A172 (cell line): ENCODE measurements at regions not wholly inside any gene's neighbourhood (a gene's known extent, or its start where the extent isn't known, plus 50 kb on each side); places are given as distances from the start of the nearest gene placed in this dataset.

Experiments
- DNase-seq: peaks from one replicate; pipeline ENCODE4 v3.0.0-alpha.2; 2015; ENCODE audit warnings: low spot score

- no peak for DNase-seq
Measured at GRCh38 chr4:117014236-117014635, 71.1 kb downstream of the TRAM1L1 start.

- peak; percentile 31 for DNase-seq
Measured at GRCh38 chr4:117010671-117011070, 74.7 kb downstream of the TRAM1L1 start.

- DNase-seq, result no peak
Measured at GRCh38 chr4:117001077-117001476, 84.3 kb downstream of the TRAM1L1 start.

DNA sequence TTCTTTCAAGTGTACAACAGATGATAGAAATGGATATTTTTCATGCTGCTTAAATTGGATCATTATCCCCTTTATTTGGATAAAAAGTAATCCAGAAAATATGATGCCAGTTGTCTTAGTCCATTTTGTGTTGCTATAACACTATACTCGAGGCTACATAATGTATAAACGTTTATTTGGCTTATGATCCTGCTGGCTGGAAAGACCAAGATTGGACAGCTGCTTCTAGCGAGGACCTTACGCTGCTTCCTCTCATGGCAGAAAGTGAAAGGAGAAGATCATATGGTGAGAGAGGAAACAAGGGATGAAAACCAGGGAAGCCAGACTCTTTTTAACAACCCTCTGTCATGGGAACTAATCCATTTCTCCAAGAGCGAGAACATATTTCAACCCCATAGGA is 102.7 kb downstream of the TRAM1L1 start:
- DNase-seq, result no peak

DNA sequence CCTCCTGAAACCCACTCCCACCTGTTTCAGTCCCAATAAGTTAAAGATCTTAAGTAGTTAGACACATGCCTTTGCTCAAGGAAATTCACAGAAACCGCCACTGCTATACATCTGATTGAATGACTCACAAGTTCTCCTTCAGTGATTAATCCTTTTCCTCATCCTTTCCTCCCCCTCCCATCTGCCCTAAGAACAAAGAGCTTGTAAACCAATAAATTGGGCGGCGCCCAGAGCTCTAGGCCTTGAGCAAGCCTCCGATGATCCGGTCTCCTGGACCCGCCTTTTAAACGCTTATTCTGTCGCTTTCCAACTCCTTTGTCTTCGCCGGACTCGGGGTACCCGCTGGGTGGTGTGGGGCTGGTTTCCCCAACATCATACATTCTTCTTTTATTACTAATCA is 104.9 kb downstream of the TRAM1L1 start:
- DNase-seq, result peak; percentile 54

DNA sequence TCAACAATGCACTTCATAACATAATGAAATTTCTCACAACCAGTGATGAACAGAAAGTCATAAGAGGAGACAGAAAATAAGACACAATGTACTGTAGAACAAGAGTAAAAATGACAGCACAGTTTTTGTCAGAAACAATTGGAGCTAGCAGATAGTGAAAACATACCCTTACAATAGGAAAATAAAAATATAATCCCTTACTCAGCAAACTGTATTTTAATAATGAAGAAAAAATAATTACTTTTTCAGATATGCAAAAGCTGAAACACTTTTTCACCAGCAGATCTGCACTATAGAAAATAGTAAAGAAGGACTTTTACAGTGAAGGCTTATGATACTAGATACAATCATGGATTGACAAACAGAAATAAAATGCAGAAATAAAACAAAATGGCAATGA is 126.3 kb downstream of the TRAM1L1 start:
- no peak for DNase-seq

GRCh38 chr4:116953947-116954346 is 131.4 kb downstream of the TRAM1L1 start:
- DNase-seq, result no peak

- no peak for DNase-seq
Measured at GRCh38 chr4:116952530-116953136, 132.7 kb downstream of the TRAM1L1 start.

DNA sequence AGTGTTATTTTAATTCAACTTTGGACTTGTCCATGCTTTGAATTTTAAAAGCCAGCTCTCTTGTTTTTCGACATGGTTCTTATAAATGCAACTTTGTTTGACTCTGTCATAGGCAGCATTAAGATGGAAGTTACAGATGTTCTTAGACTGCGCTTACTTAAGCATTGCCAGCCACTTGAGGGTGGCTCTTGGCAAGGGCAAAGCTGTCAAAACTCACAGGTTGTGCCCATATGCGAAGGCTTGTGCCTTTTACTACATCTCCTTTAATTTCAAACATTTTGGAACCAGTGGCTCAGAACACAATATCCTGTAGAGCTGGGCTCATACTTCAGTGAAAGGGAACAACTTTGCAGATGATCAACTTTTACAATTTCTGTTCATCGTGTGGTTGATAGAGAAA is 135.5 kb downstream of the TRAM1L1 start:
- DNase-seq, result no peak

- no peak for DNase-seq
Measured at GRCh38 chr4:116942315-116942714, 143.1 kb downstream of the TRAM1L1 start.

GRCh38 chr4:116930329-116930728 is 155.0 kb downstream of the TRAM1L1 start:
- DNase-seq, result no peak

DNA sequence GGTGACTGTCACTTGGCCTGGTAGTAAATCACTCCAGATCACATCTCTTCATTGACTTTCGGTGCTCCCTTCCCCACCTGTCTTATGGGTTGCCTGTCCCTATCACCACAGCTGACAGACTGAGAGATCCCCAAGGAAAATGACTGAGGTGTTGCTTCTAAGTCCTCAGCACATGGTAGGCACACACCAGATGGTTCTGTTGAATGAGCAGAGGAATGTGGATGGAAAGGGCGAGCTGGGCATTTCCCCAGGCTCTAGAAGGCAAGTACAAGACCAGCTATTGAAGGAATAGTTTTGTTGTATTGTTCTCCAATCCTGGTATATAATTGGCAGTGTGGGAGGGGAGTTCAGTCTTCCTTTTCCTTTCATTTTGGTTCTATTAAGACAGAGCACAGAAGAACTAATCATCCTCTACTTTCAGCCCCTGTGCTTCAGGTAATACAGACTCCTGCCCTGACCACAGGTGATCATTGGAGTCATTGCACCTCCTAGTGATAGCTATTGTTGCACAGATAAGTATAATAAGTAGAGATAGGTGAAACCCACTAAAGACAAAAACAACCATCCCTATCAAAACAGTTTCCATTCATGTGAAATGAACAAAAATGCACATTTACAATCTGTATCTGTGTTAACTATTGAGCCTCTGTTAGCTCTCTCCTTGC is 158.6 kb downstream of the TRAM1L1 start:
- no peak for DNase-seq

GRCh38 chr4:116925900-116926457 is 159.4 kb downstream of the TRAM1L1 start:
- DNase-seq, result no peak

DNA sequence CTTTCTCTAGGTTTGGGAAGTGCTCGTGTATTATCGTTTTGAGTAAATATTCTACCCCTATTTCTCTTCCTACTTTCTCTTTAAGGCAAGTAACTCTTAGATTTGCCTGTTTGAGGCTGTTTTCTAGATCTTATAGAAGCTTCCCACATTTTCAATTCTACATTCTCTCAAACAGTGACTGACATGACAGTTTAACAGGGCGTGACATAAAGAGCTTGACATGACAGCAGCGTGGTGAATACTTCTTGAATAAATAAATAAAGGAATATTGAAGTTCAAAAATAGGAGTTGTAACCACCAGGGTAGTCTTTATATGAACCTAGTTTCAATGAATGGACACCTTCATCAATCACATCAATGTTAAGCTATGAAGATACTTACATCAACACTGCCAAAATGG is 162.0 kb downstream of the TRAM1L1 start:
- no peak for DNase-seq

DNA sequence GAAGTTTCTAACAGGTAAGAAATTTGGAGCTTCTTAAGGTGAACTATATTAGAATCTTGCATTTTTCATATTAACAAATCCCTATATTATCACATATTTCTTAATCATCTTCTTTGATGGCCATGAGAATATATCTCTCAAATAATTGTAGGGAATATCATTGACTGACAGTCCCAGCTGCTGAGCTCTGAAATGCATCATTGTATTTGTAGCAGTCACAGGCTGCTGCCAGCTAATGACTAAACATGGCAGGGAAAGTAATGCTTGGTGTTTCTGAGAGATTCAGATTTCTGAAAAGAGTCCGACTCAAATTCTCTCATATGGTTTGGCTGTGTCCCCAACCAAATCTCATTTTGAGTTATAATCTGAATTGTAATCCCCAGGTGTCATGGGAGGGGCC is 171.9 kb downstream of the TRAM1L1 start:
- DNase-seq, result no peak

GRCh38 chr4:116906758-116907157 is 178.6 kb downstream of the TRAM1L1 start:
- DNase-seq, result no peak

DNA sequence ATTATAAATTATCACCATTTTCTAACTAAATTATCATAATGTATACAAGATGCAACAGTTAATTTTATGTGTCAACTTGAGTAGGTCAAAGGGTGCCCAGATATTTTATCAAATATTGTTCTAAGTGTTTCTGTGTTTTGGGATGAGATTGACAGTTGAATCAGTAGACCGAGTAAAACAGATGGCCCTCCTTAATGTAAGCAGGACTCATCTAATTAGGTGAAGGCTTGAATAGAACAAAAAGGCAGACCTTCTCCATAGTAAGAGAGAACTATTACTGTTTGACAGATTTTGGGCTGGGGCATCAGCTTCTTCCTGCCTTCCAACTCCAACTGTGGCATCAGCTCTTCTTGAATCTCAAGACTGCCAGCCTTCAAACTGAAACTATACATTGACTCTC is 185.8 kb downstream of the TRAM1L1 start:
- no peak for DNase-seq

DNA sequence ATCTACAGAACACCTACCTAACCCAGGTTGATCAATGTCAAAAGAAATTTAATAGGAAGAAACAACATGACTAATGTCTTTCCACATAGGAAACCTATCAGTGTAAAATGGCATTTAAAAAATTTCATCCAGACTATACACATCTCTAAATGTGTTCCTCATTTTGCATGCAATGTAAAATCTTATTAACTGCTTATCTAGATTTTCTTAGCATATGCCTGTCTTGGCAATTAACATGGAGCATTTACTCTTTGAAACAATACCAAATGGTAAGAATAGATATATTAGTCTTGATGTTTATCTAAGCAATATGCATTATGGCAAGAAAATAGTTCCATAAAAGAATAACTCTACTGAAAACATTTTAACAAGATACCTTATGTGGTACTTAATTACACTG is 199.8 kb downstream of the TRAM1L1 start:
- no peak for DNase-seq

- no peak for DNase-seq
Measured at GRCh38 chr4:116882503-116882902, 202.9 kb downstream of the TRAM1L1 start.

- DNase-seq, result no peak
Measured at GRCh38 chr4:116881077-116881476, 204.3 kb downstream of the TRAM1L1 start.

DNA sequence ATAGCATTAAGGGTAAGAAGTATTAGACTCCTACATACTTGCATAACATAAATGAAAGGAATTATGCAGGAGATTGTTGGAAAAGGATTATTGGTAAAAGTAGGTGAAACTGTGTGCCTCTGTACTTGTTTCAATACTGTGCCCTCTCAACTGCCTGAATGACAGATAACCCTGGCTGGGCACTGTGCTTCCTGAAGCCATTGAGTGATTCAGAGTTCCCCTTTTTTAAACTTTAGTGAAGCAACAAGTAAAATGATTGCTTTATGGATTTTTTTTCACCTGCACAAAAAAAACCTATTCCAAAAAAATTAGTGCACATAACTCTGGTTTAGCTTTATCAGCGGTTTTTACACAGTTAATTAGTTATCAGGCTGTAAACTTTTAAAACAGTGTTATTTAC is 204.8 kb downstream of the TRAM1L1 start:
- DNase-seq, result no peak

GRCh38 chr4:116878280-116878679 is 207.1 kb downstream of the TRAM1L1 start:
- no peak for DNase-seq

GRCh38 chr4:116877069-116877468 is 208.3 kb downstream of the TRAM1L1 start:
- no peak for DNase-seq

GRCh38 chr4:116872941-116873340 is 212.4 kb downstream of the TRAM1L1 start:
- DNase-seq, result no peak
